ENCODE measurements at regions not wholly inside any gene's neighbourhood (a gene's known extent, or its start where the extent isn't known, plus 50 kb on each side); places are given as distances from the start of the nearest gene placed in this dataset.

DNA sequence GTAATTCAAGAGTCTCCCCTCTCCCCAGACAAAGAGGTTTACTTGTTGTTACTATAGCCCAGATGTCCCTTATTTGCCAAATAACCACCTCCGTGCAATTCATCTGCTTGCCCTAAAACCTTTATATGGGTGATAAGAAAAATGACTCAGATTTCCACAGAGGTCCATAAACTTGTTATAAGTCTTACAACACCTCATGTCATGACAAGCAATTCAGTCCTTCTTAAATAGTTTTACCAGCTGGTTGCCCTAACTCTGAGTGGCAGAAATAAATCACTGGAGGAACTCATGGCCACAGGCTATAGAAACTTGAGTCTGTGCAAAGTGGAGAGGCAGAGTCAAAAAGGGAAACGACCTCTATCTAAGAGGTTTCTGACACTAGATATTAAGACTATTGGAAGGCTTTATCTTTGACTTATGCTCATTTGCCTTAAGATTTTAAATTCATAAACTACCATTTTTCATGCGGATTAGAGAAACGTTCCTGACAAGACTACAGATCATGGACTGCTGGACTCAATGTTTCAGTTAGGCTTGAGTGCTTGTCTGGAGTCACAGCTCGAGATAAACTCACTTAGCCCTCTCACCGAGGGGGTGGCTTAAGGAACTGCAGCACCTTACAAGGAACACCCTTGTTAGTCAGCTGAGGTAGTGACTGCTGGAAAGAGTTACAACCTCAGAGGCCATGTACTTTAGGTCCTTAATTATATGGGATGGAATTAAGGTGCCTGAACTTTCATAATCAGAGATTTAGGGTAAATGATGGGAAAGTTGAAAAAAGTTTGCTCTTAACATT, 662.5 kb upstream of the USP24 start:
- no peak for TF ChIP-seq CEBPB (IDR thresholded peaks at IDR 0.05)

DNA sequence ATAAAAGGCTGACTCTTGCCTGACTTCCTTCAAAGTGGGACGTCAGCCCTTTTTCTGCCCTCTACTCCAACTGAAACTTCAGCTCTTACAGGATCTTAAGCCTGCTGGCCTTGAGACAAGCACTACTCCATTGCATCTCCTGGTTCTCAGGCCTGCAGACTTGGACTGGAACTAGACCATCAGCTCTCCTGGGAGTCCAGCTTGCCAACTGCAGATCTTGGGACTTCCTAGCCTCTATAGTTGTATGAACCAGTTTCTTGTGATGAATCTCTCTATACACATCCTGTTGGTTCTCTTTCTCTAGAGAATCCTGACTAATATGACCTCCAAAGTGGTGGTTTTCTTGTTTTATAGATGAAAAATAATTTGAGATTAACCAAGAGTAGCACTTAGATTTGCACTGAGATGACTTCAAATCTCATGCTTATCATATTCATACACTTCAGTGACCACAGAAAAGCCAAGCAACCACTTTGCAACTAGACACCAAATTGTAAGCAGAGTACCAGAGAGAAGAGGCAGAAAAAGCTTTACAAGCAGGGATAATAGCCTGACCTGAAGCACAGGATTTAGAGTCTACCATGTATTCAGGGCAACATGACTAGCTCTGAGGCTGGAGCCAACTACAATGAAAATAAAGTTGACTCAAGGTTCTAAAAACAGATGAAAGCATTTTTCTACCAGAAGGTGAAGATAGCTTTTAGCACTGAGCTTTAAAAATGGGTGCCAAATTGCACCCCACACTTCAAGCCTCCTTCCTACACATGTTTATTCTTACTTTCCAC, 661.3 kb upstream of the USP24 start:
- TF ChIP-seq, protein P1, sequence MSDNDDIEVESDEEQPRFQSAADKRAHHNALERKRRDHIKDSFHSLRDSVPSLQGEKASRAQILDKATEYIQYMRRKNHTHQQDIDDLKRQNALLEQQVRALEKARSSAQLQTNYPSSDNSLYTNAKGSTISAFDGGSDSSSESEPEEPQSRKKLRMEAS (IDR thresholded peaks at IDR 0.05), result no peak
- TF ChIP-seq CREB1 (IDR thresholded peaks at IDR 0.05; ENCODE audit: low read depth), result no peak
- TF ChIP-seq TAF1 (IDR thresholded peaks at IDR 0.05; ENCODE audit: low read depth), result no peak
- TF ChIP-seq NFIC (IDR thresholded peaks at IDR 0.05), result no peak
- TF ChIP-seq YY1 (IDR thresholded peaks at IDR 0.05; ENCODE audit: low read depth), result no peak
- TF ChIP-seq, protein P2, sequence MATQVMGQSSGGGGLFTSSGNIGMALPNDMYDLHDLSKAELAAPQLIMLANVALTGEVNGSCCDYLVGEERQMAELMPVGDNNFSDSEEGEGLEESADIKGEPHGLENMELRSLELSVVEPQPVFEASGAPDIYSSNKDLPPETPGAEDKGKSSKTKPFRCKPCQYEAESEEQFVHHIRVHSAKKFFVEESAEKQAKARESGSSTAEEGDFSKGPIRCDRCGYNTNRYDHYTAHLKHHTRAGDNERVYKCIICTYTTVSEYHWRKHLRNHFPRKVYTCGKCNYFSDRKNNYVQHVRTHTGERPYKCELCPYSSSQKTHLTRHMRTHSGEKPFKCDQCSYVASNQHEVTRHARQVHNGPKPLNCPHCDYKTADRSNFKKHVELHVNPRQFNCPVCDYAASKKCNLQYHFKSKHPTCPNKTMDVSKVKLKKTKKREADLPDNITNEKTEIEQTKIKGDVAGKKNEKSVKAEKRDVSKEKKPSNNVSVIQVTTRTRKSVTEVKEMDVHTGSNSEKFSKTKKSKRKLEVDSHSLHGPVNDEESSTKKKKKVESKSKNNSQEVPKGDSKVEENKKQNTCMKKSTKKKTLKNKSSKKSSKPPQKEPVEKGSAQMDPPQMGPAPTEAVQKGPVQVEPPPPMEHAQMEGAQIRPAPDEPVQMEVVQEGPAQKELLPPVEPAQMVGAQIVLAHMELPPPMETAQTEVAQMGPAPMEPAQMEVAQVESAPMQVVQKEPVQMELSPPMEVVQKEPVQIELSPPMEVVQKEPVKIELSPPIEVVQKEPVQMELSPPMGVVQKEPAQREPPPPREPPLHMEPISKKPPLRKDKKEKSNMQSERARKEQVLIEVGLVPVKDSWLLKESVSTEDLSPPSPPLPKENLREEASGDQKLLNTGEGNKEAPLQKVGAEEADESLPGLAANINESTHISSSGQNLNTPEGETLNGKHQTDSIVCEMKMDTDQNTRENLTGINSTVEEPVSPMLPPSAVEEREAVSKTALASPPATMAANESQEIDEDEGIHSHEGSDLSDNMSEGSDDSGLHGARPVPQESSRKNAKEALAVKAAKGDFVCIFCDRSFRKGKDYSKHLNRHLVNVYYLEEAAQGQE (IDR thresholded peaks at IDR 0.05; ENCODE audit: low read depth), result no peak
- TF ChIP-seq RAD21 (IDR thresholded peaks at IDR 0.05; ENCODE audit: low read depth), result no peak
- TF ChIP-seq ZBTB7A (IDR thresholded peaks at IDR 0.05; ENCODE audit: low read depth), result no peak
- TF ChIP-seq, protein P3, sequence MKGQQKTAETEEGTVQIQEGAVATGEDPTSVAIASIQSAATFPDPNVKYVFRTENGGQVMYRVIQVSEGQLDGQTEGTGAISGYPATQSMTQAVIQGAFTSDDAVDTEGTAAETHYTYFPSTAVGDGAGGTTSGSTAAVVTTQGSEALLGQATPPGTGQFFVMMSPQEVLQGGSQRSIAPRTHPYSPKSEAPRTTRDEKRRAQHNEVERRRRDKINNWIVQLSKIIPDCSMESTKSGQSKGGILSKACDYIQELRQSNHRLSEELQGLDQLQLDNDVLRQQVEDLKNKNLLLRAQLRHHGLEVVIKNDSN (IDR thresholded peaks at IDR 0.05), result no peak
- no peak for TF ChIP-seq EGR1 (IDR thresholded peaks at IDR 0.05)
- no peak for TF ChIP-seq TCF12 (IDR thresholded peaks at IDR 0.05; ENCODE audit: low read depth)
- no peak for TF ChIP-seq TEAD4 (IDR thresholded peaks at IDR 0.05)
- TF ChIP-seq CEBPB (IDR thresholded peaks at IDR 0.05), result no peak
- TF ChIP-seq EP300 (IDR thresholded peaks at IDR 0.05; ENCODE audit: borderline replicate concordance), result no peak
- TF ChIP-seq FOXM1 (IDR thresholded peaks at IDR 0.05; ENCODE audit: borderline replicate concordance, low read depth), result no peak

DNA sequence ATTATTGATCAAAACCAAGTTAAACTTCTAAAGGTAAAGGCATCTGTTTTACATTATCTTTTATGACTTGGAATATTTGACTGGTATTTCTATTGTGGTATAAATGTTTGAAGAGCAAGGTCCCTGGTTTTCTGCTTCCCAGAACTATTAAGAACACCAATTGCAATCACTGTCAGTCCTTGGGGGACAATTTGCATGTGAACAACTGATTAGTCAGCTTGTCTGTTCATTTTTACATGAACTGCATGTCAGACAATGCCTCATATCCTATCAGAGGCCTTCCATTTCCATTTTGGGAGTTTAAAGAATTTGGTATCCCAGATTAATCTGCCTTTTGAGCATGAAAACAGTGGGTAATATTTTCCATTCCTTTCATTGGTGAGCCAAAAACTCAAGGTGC, 654.9 kb upstream of the USP24 start:
- TF ChIP-seq ZBTB7A (IDR thresholded peaks at IDR 0.05; ENCODE audit: low read depth) (no peak), EP300 (IDR thresholded peaks at IDR 0.05; ENCODE audit: borderline replicate concordance) (no peak), RAD21 (IDR thresholded peaks at IDR 0.05; ENCODE audit: low read depth) (no peak), TAF1 (IDR thresholded peaks at IDR 0.05; ENCODE audit: low read depth) (no peak), TCF12 (IDR thresholded peaks at IDR 0.05; ENCODE audit: low read depth) (no peak), CREB1 (IDR thresholded peaks at IDR 0.05; ENCODE audit: low read depth) (no peak), FOXM1 (IDR thresholded peaks at IDR 0.05; ENCODE audit: borderline replicate concordance, low read depth) (no peak), TEAD4 (IDR thresholded peaks at IDR 0.05) (no peak), NFIC (IDR thresholded peaks at IDR 0.05) (no peak), EGR1 (IDR thresholded peaks at IDR 0.05) (no peak), YY1 (IDR thresholded peaks at IDR 0.05; ENCODE audit: low read depth) (no peak), CEBPB (IDR thresholded peaks at IDR 0.05) (no peak)
- TF ChIP-seq, protein P2 (IDR thresholded peaks at IDR 0.05; ENCODE audit: low read depth), result no peak
- TF ChIP-seq, protein P1 (IDR thresholded peaks at IDR 0.05), result no peak
- TF ChIP-seq, protein P3 (IDR thresholded peaks at IDR 0.05), result no peak

DNA sequence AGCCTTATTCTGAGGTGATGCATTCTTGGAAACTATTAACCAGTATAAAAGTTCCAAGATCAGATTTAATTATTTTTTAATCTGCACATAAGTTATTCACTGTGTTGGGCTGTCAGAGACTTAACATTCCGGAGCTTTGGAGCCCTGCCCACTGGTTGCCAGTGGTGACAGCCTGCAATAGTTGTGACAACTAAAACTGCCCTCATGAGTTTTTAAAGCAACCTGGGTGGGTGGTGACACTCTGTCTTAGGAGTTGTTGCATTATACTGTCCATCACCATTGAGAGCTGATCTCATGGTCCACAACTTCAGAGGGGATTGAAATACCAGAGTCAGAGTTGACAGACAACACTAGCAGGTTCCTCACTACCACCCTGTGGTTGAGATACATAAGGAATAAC, 653.9 kb upstream of the USP24 start:
- TF ChIP-seq CEBPB (IDR thresholded peaks at IDR 0.05) (no peak), FOXM1 (IDR thresholded peaks at IDR 0.05; ENCODE audit: borderline replicate concordance, low read depth) (no peak)
- TF ChIP-seq, protein P1 (IDR thresholded peaks at IDR 0.05), result no peak

DNA sequence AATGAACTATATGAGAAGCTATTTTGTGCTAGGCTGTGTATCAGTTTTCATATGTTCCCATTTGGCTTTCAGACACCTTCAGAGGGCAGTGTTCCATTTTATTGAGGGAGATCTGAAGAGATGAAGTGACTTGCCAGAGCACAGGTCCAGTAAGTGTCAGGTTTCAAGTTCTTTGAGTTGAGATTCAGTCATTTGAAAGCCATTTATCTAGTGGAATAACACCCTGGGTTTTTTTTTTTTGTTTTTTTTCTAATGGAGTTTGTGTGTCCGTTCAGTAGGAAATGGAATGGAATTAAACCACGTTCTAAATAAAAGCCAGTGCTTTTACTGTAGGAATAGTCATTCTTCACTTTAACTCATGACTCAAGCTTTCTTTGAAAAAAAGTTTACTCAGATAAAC, 652.9 kb upstream of the USP24 start:
- TF ChIP-seq, protein P3 (IDR thresholded peaks at IDR 0.05), result no peak
- TF ChIP-seq NFIC (IDR thresholded peaks at IDR 0.05), result peak; percentile 44
